NCI-H128 (cell line): ENCODE measurements at regions not wholly inside any gene's neighbourhood (a gene's known extent, or its start where the extent isn't known, plus 50 kb on each side); places are given as distances from the start of the nearest gene placed in this dataset.
"Not testable (repeated sequence)": the region's sequence is repeated elsewhere in the genome, so short reads cannot be mapped to it uniquely, and the experiment has no call there.

Experiments used
- DNase-seq: peaks from one replicate; lab custom pipeline; 2025; ENCODE audit not compliant: unreplicated experiment; lab: John Stamatoyannopoulos, UW

GRCh38 chr6:68575765-68576439 is 59.2 kb upstream of the ADGRB3 start:
- DNase-seq = no peak

DNA sequence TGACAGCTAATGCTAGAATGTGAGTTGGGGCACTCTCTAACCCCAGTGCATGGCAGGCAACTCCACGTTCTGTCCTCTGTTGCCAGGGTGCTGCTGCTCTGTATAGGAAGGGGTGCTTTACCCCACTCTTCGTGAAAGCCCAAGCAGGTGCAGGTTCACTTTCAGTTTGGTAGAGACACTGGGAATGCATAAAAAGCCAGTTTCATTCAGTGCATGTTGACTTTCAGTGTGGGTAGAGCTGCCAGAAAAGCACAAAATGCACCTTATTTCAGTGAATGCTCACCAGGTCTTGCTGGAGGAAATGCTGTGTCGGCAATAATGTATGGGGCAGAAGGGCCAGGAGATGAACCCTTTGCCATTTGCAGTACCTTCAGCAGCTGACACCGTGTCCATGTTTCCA is 62.1 kb upstream of the ADGRB3 start:
- no peak for DNase-seq

DNA sequence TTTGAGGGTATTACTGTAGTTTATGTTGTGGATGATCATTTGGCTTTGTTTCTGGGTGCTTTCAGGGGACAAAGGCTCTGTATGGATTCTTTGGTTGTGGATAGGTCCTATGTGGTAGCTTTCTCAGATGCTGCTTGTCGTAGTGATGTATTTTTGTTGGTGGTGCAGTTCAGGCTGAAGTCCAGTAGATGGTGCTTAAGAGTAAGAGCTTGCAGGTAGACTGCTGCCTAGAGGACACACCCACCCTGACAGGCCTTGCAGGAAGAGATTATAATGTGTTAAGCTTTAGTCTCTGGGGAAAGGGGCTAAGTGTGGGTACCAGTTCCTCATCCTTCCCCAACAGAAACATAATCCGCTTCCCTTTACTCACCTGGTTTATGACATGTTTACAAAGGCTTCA is 62.6 kb upstream of the ADGRB3 start:
- DNase-seq = no peak

GRCh38 chr6:68559716-68560115 is 75.4 kb upstream of the ADGRB3 start:
- no peak for DNase-seq

GRCh38 chr6:68559070-68559469 is 76.0 kb upstream of the ADGRB3 start:
- DNase-seq = no peak

DNA sequence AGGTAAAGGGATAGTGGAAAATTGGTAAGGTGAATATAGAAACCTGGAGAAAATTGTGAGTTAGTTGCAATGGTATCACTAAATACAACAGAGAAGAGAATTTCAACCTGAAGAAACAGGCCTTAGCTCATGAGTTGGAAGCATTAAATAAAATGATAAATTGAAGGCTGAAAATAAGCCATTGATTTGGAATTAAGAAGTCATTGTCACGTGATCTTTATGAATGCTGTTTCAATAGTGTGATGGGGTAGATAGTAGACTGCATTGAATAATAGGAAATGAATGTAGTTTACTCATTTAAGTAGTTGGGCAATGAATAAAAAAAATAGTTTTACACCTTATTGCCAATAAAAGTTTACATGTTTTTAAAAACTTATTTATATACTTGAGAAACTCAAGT is 88.5 kb upstream of the ADGRB3 start:
- DNase-seq = no peak

DNA sequence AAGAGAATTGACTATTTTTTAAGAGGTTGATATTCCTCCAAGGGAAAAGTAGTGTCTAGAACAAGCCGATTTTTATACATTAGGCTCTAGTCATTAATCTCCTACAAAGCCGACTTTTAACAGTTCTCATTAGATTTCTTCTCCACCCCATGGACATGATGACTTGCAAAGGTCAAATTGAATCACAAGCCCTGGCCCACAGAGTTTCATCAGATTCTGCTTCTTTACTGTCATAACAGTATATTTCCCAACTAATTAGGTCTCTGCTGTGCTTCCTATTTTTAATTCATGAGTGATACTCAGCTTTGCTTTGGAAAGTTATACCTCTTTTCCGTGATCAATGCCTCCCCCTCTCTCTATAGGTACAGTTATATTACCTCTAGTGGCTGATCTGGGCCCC is 90.6 kb upstream of the ADGRB3 start:
- no peak for DNase-seq

- no peak for DNase-seq
Measured at GRCh38 chr6:68533339-68533795, 101.7 kb upstream of the ADGRB3 start.

DNA sequence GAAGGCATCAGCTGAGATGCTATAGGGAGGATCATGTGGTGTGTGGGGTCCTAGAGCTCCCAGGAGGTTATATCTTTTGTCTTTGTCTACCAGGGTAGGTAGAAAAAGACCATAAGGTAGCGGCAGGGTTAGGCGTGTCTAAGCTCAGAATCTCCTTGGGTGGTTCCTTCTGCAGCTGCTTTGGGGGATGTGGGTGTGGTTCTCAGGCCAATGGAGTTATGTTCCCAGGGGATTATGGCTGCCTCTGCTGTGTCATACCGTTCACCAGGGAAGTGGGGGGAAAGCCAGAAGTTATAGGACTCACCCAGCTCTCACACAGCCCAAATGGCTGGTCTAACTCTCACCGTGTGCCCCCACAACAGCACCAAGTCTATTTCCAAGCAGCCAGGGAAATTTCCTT is 107.4 kb upstream of the ADGRB3 start:
- DNase-seq = no peak

DNA sequence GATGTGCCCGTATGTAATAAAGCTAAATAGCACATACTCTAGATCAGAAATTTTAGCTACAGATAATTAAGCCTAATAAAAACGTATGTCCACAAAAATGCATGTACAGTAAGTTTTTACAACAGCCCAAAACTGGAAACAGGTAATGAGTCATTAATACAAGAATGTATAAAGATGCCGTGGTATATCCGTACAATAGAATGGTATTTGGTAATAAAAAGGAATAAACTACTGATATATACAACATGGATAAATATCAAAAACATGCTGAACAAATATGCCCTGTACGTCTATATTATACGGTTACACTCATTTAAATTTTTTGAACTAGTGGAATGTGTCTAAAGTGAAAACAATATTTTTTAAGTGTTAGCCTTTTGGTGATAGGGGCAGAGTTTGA is 128.2 kb upstream of the ADGRB3 start:
- DNase-seq = no peak

GRCh38 chr6:68502946-68503345 is 132.1 kb upstream of the ADGRB3 start:
- no peak for DNase-seq

DNA sequence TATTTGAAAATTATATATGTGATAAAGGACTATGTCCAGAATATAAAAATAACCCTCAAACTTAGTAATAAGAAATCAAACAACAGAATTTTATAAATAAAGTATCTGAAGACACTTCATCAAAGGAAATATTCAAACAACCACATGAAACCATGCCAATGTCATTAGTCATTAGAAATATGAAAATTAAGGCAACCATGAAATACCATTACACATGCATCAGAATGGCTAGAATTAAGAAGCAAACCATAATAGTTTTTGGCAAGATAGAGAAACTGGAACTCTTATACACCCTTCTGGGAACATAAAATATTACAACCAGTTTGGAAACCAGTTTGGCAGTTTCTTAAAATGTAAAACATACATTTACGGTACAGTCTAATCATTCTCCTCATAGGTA is 137.2 kb upstream of the ADGRB3 start:
- no peak for DNase-seq

GRCh38 chr6:68494880-68495279 is 140.2 kb upstream of the ADGRB3 start:
- not testable (repeated sequence) for DNase-seq

GRCh38 chr6:68476611-68477010 is 158.5 kb upstream of the ADGRB3 start:
- no peak for DNase-seq

DNA sequence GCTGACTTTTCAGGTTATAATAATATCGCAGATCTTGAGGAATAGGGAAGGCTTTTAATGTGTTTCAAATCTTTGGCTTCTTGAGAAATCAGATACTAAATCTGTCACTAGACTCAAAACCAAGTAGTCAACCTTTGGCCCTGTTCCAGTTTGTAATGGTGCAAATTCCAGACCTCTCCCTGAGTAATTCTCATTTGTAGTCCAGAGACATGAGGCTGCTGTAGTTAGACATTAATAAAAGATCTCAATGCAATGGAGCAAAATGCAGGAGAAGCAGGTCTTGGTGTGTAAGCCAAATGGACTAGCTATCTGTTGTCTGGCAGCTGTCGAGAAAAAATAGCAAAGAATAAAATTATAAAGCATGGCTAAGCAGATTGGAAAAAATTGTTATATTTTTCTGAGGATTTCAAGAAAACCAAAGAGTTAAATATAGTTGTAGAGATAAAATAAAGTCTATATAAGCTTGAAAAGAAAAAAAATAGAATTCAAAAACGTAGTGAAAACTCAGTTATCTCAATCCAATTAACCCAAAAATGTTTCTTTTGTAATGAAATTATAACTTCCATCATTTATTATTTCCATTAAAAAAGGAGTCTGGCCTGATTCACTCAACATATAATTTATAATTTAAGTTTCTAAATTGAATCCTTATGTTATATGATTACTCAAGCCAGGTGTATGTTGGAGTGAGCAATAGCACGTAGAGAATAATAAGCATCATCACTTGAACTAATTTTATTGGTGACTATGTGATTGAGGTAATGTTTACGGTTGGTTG is 161.5 kb upstream of the ADGRB3 start:
- no peak for DNase-seq

- DNase-seq = no peak
Measured at GRCh38 chr6:68468244-68468884, 166.7 kb upstream of the ADGRB3 start.

DNA sequence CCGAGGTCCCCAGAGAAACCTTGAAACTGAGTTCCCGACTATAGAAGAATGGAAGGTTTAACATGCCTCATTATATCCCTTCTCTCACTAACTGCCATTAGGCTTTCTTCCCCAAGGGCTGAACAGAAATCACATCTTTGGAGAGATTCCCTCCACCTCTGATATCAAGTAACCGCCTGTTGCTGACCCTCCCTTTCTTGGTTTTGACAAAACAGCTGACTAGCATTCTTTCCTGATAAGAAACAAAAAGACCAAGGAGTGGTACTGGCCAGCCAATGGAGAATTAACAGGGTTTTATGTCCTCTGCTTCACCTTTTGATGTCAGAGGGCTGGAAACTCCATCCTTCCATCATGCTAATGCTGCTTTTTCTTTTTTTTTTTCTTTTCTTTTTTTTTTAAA is 176.6 kb upstream of the ADGRB3 start:
- no peak for DNase-seq

DNA sequence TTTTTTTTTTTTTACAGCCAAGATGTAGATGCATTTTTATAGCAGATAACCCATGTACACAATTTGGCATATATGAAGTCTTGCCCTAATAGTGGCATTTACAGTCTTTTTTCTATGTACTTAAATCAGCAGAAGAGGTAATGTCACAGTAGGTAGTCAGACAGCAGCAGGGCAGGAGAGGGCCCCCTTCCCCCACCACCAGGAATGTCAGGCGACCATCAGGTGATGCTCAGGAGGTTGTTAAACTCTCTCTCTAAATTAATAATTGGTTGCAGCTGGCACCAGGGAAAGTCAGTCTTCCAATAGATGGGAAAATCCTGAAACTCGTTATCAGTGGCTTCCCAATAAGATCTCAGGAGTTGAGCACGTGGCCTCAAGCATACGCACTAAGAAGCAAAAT is 188.0 kb upstream of the ADGRB3 start:
- DNase-seq = no peak

- no peak for DNase-seq
Measured at GRCh38 chr6:68445926-68446325, 189.2 kb upstream of the ADGRB3 start.

GRCh38 chr6:68443704-68444103 is 191.4 kb upstream of the ADGRB3 start:
- DNase-seq = no peak

DNA sequence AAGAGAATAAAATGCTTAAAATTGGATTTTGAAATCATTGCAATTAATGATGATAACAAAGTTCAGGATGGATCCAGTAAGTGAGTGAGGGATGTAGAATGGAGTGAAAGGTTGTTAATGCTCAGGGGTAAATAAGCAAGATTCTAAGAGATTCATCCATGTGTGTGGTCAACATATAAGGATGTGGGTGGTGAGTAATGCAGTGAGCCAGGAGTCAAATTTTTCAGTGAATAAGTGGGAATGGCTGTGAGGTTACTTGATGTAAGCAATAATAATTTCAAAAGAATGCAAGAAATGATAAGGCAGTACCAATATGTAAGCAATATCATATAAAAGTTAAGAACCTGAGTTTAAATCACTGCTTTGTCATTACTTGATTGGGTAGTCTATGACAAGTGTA is 207.5 kb upstream of the ADGRB3 start:
- no peak for DNase-seq

- DNase-seq = no peak
Measured at GRCh38 chr6:68410021-68410420, 225.1 kb upstream of the ADGRB3 start.
